GM10266 (cell line): ENCODE measurements at regions not wholly inside any gene's neighbourhood (a gene's known extent, or its start where the extent isn't known, plus 50 kb on each side); places are given as distances from the start of the nearest gene placed in this dataset.

Source experiments
- DNase-seq: peaks from one replicate; pipeline ENCODE4 v3.0.0; 2012; ENCODE audit errors: extremely low spot score
- CTCF ChIP-seq: IDR thresholded peaks from 2 replicates; pipeline ENCODE4 v1.5.1; 2012; ENCODE audit warnings: mild to moderate bottlenecking, low read depth; ENCODE audit not compliant: control insufficient read depth, insufficient read depth; ENCODE audit errors: missing control alignments

- no peak for TF ChIP-seq CTCF
- DNase-seq = no peak
Observed at GRCh38 chr6:819122-819521, 126.2 kb upstream of the EXOC2 start.

GRCh38 chr6:818196-818595 is 125.3 kb upstream of the EXOC2 start:
- no peak for DNase-seq
- TF ChIP-seq CTCF = no peak

GRCh38 chr6:816510-817084 is 123.7 kb upstream of the EXOC2 start:
- TF ChIP-seq CTCF = no peak
- no peak for DNase-seq

- TF ChIP-seq CTCF = no peak
Observed at GRCh38 chr6:815348-815738, 122.4 kb upstream of the EXOC2 start.

GRCh38 chr6:814378-815347 is 121.7 kb upstream of the EXOC2 start:
- no peak for DNase-seq
- no peak for TF ChIP-seq CTCF

More at GRCh38 chr6:815348-815738, 122.4 kb upstream of the EXOC2 start:
- no peak for DNase-seq

- DNase-seq = no peak
Observed at GRCh38 chr6:811831-812230, 118.9 kb upstream of the EXOC2 start.

More at GRCh38 chr6:811831-812230, 118.9 kb upstream of the EXOC2 start:
- TF ChIP-seq CTCF = no peak
